GM12878 (cell line): ENCODE measurements at regions not wholly inside any gene's neighbourhood (a gene's known extent, or its start where the extent isn't known, plus 50 kb on each side); places are given as distances from the start of the nearest gene placed in this dataset.

Experiments used
- CBX5 ChIP-seq: sonication (generic); IDR thresholded peaks from 2 replicates; pipeline ENCODE4 v1.6.1; 2016; ENCODE audit warnings: low read depth, moderate library complexity, mild to moderate bottlenecking, inconsistent platforms
- CEBPB ChIP-seq, 2 experiments: fragments of 150-350 bp in 1 of 2; IDR thresholded peaks; 2 replicates each; pipeline ENCODE4 v1.6.1; 2012 to 2014; ENCODE audit warnings: low read depth in 2 of 2, low read length in 2 of 2, borderline replicate concordance in 1 of 2, inconsistent platforms in 1 of 2
- POLR2A ChIP-seq: IDR thresholded peaks from 2 replicates; pipeline ENCODE4 v1.6.1; 2011; ENCODE audit warnings: low read depth, mild to moderate bottlenecking, low read length
- POLR2AphosphoS5 ChIP-seq: IDR thresholded peaks from 2 replicates; pipeline ENCODE4 v1.6.1; 2011; ENCODE audit warnings: mild to moderate bottlenecking, low read length, inconsistent platforms
- SIN3A ChIP-seq: IDR thresholded peaks from 2 replicates; pipeline ENCODE4 v1.6.1; 2012; ENCODE audit warnings: low read depth, low read length, improper control_type of control experiment
- TAF1 ChIP-seq: IDR thresholded peaks from 2 replicates; pipeline ENCODE4 v1.6.1; 2011; ENCODE audit warnings: mild to moderate bottlenecking, low read depth, low read length, borderline replicate concordance
- TF ChIP-seq, protein P1 (sequence below): IDR thresholded peaks from 2 replicates; pipeline ENCODE4 v1.6.1; 2011; ENCODE audit warnings: low read depth, mild to moderate bottlenecking, low read length, moderate library complexity, borderline replicate concordance; ENCODE audit errors: extremely low read depth
- TF ChIP-seq, protein P2 (sequence below): IDR thresholded peaks from 2 replicates; pipeline ENCODE4 v1.6.1; 2012; ENCODE audit warnings: low read depth, low read length, improper control_type of control experiment

DNA sequence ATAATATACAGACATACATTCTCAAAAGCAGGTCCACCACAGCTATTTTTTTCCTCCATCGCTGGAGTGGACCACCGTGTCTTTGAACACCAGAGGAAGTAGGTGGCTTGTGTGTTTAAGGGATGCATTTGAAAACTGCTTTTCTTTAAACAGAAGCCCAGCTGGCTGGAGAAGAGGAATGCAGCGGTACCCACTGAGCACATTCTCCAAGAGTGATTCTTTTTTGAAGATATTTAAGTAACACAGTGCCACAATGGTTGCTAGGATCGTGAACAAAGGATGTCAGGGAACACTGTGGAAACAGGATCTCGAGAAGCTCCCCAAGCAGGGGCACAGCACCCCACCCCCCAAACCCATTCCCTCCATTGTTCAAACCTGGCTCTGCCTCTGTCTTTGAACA is 286.6 kb upstream of the PWP1 start:
- TF ChIP-seq, protein P1, sequence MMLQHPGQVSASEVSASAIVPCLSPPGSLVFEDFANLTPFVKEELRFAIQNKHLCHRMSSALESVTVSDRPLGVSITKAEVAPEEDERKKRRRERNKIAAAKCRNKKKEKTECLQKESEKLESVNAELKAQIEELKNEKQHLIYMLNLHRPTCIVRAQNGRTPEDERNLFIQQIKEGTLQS = no peak
- no peak for TF ChIP-seq SIN3A
- no peak for TF ChIP-seq TAF1
- TF ChIP-seq POLR2AphosphoS5 = no peak
- TF ChIP-seq, protein P2, sequence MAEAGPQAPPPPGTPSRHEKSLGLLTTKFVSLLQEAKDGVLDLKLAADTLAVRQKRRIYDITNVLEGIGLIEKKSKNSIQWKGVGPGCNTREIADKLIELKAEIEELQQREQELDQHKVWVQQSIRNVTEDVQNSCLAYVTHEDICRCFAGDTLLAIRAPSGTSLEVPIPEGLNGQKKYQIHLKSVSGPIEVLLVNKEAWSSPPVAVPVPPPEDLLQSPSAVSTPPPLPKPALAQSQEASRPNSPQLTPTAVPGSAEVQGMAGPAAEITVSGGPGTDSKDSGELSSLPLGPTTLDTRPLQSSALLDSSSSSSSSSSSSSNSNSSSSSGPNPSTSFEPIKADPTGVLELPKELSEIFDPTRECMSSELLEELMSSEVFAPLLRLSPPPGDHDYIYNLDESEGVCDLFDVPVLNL = no peak
- TF ChIP-seq POLR2A = no peak
- TF ChIP-seq CEBPB (IDR thresholded peaks at IDR 0.05; ENCODE audit: borderline replicate concordance in 1 of 2, low read depth in 2 of 2, low read length in 2 of 2) = no peak
- TF ChIP-seq CBX5 = no peak
